HG03432 (cell line): ENCODE measurements at regions not wholly inside any gene's neighbourhood (a gene's known extent, or its start where the extent isn't known, plus 50 kb on each side); places are given as distances from the start of the nearest gene placed in this dataset.
"Not testable (repeated sequence)": the region's sequence is repeated elsewhere in the genome, so short reads cannot be mapped to it uniquely, and the experiment has no call there.

Source experiments
- ATAC-seq: cut with Tn5 transposase; IDR thresholded peaks from one replicate; pipeline ENCODE4 v1.9.1; 2021; ENCODE audit warnings: mild to moderate bottlenecking, moderate library complexity; ENCODE audit not compliant: unreplicated experiment

DNA sequence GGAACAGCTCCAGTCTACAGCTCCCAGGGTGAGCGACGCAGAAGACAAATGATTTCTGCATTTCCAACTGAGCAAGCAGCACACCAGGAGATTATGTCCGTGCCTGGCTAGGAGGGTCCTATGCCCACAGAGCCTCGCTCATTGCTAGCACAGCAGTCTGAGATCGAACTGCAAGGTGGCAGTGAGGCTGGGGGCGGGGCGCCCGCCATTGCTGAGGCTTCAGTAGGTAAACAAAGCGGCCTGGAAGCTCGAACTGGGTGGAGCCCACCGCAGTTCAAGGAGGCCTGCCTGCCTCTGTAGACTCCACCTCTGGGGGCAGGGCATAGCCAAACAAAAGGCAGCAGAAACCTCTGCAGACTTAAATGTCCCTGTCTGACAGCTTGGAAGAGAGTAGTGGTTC lies 198.0 kb upstream of the DIAPH2 start:
- ATAC-seq: not testable (repeated sequence)

DNA sequence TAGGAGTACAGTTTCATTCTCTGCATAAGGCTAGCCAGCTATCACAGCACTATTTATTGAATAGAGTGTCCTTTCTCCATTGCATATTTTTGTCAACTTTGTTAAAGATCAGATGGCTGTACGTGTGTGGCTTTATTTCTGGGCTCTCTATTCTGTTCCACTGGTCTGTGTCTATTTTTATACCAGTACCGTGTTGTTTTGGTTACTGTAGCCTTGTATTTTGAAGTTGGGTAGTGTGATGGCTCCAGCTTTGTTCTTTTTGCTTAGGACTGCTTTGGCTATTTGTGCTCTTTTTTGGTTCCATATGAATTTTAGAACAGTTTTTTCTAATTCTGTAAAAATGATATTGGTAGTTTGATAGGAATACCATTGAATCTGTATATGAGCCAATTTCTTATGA lies 182.1 kb upstream of the DIAPH2 start:
- ATAC-seq: no peak

DNA sequence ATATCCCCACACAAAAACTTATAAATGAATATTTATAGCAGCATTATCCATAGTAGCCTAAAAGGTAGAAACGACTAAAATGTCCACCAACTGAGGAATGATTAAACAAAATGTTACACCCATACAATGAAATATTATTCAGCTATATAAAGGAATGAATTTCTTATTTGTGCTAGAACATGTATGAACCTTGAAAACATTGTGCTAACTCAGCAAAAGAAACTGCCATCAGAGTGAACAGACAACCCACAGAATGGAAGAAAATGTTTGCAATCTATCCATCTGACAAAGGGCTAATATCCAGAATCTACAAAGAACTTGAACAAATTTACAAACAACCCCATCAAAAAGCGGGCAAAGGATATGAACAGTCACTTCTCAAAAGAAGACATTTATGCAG lies 155.3 kb upstream of the DIAPH2 start:
- ATAC-seq: not testable (repeated sequence)

DNA sequence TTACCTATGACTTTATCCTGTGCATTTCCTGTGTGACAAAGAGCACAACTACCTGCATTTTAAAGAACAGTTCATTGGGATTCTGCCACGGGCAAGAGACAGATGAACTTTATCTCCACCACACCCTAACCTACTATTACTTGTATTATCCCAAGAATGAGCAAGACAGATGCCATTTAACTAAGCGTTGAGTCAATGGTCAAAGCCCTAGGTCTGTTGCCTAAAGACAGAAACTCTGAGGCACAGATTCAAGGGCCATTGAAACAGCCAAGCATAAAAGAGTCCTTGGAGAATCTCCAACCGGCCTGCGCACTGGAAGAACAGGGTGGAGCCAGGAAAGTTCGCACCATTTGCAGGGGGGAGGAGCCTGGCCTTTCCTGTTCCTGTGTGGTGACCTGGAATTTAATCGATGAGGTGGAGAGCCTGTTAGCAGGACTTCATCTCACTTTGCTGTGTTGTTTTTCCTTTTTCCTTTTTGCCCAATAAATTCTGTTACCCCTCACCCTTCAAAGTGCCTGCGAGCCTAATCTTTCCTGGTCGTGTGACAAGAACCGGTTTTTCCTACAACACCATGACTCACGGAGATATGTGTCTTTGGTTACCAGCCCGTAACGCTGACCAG lies 146.4 kb upstream of the DIAPH2 start:
- no peak for ATAC-seq

DNA sequence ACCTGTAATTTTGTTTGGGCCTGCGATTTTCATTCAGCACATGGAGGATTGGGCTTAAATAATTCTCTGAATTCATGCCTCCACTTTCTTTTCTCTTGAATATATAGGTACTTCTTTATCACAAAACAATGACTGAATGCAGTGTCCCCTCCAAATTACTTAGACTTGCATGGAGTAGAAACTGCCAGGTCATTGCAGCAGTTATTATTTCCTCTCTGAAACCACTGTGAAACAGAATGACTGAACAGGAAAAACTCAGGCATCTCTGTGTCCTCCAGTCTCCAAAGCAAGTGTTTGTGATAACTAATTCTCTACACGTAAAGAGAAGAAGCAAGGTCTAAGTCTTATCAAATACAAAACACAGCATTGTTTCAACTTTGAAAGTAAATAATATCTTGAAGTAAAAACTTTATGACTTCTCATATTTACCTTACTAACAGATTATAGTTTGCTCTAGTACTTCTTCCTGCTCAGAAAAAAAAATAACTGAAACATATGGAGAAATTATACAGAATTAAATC lies 144.5 kb upstream of the DIAPH2 start:
- no peak for ATAC-seq

DNA sequence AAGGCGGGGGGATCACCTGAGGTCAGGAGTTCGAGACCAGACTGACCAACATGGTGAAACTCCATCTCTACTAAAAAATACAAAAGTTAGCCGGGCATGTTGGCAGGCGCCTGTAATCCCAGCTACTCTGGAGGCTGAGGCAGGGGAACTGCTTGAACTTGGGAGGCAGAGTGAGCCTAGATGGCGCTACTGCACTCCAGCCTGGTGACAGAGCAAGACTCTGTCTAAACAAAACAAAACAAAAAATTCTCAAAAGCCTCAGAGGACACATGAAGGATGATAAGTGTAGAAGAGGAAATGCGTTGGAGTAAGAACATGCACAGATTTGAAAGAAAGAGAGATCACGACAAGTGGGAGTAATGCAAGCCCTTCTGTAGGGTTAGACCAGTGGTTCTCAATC lies 138.4 kb upstream of the DIAPH2 start:
- not testable (repeated sequence) for ATAC-seq

DNA sequence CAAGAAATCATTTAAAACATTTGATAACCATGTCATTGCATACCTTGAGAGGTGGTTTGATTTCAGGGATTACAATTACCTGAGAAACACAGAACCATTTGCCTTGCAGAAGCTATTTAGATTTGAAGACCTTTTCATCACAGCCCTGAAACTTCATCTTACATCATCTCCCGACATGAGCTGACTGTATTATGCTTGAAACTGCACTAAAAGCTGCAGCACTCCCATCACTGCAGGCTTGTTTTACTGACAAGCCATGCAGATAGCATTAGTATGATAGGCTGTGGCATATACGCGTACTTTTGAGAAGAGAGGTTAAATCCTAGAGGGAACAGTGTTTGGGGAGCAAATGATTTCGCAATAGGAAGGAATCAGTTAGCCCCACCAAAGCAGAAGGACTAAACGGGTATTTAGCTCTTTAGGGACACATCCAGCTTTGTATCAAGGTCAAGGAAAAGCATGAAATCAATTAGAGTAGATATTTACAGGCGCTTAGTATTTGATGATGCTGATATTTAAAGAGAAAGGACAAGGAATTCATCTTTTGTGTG lies 133.2 kb upstream of the DIAPH2 start:
- no peak for ATAC-seq

DNA sequence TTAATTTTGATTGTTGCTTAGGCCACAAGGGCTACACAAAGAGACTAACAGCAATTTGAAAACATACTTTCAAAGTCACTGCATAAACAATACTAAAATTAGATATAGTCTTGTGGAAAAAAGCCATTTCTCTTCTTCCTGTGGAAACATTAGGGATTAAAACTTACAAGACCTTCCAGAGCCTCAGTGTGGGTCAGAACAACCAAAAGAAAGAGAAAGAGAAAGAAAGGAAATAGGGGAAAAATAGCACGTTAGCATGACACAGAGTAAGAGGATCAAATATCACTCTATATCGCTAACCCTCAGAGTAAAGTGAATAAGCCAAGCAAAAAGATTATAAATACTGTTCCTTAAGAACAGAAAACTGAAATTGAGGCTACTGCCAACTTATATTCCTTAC lies 127.8 kb upstream of the DIAPH2 start:
- ATAC-seq: no peak

DNA sequence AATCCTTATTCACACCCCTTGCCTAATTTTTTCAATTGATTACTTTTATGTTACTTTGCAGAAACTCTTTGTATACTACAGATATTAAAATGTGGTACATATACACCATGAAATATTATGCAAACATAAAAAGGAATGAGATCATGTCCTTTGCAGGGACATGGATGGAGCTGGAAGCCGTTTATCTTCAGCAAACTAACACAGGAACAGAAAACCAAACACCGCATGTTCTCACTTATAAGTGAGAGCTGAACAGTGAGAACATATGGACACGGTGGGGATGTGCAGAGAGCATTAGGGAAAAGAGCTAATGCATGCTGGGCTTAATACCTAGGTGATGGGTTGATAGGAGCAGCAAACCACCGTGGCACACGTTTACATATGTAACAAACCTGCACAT lies 123.5 kb upstream of the DIAPH2 start:
- not testable (repeated sequence) for ATAC-seq

DNA sequence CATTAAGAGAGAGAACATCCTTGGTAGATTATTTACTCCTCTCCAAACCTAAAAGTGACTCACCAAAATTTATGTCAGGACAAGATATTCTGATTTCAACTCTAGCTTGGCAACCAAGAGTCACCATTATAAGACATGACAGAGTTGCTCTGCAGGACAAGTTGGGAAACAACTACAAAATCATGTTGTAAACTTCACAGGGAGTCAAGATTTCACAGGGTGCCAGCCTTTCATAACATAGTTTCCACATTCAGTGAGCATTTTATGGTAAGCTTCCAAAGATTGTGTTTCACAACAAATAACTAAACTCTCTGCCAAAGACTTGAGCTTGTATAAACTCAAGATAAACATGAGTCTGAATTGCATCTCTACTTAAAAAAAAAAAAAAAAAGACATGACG lies 121.0 kb upstream of the DIAPH2 start:
- no peak for ATAC-seq

DNA sequence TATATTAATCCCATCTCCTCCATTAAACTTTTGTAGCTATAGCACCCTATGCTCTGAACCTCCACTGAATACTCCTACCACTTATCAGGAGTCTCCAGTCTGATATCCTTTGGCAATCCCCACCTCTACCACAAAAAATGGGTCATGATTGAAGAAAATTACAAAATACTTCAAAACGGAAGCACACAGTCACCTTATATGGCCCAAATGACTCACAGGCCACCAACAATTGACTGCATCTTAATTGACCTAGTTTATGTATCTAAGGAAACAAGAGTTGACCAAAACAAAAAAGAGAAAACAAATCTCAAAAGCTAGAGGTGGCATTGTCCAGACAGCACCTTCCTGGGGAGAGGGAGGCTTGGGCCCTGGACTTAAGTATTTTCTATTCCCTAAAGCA lies 120.0 kb upstream of the DIAPH2 start:
- ATAC-seq: no peak

DNA sequence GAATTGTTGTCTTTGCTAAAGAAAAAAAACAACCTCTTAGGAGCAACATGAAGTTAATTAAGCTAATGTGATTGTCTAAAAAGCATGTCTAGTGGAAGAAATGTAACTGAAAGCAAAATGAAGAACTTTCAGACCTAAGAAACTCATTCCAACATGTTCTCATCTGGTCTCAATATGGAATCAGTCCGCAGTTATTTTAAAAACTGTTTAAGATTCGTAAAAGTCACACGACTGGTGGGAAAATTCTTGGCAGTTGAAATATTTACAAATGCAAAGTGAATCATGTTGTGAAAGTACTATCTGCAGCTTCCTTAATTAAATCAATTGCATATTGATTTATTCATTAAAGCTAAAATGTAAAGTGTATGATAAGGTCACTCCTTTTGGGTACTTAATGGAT lies 117.8 kb upstream of the DIAPH2 start:
- ATAC-seq: no peak

DNA sequence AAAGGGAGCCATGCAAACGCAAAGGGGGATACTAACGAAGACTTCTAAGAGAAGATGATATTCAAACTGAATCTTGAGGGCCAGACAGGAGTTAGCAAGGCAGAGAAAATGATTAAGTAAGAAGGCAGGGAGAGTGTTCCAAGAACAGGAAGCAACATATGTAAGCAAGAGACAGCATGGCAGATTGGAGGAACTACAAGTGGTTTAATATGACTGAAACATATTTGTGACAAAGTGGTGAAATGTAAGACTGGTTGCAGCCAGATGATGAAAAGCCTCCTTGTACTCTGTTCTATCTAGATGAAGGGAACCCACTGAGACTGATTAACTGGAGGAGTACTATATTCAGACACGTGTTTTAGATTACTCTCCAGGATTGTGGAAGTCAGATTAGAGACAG lies 116.6 kb upstream of the DIAPH2 start:
- no peak for ATAC-seq

DNA sequence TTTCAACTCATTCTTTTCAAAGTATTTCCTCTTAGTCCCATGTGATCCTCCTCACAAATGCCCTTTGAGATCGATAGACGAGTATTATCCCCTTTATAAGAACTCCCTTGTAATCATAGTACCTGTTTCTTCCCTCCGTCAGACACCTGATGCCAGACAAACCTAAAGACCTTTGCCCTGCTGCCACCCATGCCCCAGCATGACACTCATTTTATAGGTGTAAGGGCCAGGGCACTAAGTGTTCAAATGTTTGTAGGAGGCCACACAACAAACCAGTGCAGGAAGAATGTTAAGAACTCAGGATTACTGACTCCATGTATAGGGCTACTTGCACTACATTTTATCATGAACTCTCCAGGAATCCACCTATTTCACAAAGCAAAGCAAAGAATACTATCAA lies 115.6 kb upstream of the DIAPH2 start:
- ATAC-seq: no peak

DNA sequence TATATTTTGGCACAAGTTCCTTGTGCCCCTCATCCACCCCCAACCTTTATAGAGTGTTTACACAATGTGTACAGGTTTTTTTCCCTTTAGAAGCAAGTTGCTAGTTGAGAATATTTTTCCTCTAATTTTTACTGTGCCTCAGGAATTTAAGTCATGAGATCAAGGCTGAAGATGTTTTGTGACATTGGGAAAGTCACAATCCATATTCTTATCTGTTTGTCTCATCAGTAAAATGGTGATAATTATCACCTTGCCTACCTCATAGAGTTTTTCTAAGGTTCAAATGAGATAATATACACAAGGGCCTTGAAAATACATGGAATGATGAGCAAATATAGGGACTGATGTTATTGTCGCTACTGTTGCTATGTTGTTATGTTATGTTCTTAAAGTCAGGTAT lies 109.6 kb upstream of the DIAPH2 start:
- ATAC-seq: no peak

DNA sequence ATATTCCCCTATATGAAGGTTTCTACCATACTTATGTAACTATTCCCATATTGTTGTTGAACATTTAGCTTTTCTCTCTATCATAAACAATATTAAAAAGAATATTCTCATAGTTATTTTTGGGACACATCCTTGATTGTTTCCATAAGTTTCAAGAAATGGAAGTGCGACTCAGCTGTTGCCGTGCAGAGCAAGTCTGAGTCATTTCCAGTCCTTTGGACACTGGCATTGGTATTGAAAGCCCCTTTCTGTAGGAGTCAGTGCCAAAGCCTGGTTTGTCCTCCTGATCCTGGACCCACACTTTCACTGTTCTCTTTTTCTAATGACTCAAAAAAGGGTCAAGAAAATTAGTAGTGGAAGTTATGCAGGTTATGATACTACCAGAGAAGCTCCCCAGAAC lies 108.3 kb upstream of the DIAPH2 start:
- no peak for ATAC-seq

DNA sequence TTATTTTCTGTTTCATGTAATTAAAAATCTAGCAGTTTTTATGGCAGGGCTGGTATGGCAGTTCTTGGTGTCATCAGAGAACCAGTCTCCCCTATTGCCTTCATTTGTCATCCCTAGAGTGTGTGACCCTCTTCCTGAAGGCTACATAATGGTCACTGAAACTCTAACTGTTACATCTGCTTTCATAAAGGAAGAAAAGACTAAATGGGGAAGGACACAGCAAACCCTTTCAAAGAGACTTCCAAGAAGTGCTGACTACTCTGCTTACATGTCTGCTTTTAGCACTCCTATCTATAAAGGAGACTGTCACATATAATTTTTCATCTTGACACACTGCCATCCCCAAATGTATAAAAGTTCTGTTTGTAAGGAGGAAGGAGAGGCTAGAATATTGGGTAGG lies 105.9 kb upstream of the DIAPH2 start:
- no peak for ATAC-seq

DNA sequence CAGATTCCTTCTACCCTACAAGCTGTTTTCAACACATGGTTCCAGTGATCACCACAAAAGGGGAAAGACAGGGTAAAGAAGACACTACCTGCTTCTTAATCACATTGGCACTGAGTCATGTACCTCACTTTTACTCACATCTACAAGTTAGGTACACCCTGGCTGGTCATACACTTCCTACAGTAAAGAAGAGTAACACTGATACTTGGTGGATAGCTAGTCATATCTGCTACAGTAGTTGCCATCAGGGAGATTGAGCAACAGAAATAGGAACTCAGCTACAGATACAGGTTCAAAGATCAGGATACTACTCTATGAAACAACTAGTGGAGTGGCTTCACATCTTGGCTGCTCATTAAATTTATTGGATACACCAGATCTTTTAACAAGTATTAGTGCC lies 105.4 kb upstream of the DIAPH2 start:
- ATAC-seq: no peak

DNA sequence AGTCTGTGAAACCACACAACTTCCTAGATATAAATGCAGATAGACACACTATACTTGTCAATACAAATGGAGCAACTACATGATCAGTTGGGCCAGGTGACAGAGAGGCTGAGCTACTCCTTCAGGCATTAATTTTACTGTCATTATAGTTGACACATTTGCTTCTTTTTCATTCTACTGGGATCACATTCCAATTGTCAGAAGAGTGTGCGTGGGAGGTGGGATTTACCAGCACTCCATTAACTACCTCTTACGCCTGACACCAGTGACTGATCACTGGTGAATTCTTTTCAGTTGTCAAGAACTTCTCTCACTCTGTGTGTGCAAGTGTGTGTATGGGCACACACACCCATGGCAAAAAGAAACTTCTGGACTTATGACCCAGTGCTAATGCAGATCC lies 94.2 kb upstream of the DIAPH2 start:
- ATAC-seq: no peak

DNA sequence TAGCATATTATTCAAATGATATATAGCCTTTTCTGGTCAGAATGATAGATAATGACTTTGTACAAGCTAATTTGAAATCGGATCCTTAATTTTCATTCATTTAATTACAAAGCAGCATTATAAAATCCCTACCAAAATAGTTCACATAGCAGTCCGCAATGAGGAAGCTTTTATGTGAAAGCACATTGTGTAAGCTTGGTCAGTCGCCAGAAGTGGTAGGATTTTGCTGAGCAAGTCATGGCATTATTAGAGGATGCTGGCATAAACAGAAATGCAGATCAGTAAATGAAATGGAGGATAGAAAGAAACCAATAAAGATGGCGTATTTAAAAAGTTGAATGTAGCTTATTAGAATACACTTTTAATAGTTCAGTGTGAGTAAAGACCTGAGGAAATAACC lies 93.2 kb upstream of the DIAPH2 start:
- no peak for ATAC-seq

DNA sequence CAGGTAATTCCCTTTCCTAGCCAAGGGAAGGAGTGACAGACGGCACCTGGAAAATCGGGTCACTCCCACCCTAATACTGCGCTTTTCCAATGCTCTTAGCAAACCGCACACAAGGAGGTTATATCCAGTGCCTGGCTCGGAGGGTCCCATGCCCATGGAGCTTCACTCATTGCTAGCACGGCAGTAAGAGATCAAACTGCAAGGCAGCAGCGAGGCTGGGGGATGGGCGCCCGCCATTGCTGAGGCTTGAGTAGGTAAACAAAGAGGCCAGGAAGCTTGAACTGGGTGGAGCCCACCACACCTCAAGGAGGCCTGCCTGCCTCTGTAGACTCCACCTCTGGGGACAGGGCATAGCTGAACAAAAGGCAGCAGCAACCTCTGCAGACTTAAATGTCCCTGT lies 86.8 kb upstream of the DIAPH2 start:
- ATAC-seq: not testable (repeated sequence)

DNA sequence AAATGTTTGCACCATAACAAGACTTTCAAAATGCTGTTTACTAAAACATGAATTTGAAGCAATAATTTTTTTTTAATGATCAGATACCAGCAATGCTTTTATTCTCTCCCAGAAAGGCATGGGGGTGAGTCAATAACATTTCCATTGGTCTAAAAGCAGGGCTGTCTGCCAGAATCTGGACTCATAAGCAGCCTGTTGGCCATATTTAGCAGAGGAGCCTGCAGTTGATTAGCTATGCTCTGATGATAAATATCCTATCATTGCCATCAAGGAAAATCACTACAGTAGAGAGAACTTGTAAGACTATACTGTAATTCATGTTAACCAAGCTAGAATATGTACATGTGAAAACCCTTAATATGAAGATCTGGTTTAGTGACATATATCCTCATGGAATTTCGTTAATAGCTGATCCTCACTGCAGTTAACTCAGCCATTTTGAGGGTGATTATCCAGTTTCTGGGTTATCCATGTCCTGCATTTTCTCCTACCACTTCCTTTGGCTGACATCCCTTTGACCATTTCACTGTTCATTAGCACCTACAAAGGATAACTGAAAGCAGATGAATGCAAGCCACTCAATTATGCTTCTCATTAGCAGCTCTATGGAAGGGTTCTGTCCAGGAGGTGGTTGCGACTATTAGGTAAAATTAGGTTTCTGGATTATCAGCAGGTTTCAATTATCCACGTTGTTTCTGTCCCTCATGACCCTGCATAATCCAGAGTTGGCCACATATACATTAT lies 72.9 kb upstream of the DIAPH2 start:
- no peak for ATAC-seq
